GM21723 (cell line): ENCODE measurements at regions not wholly inside any gene's neighbourhood (a gene's known extent, or its start where the extent isn't known, plus 50 kb on each side); places are given as distances from the start of the nearest gene placed in this dataset.

Experiments used
- ATAC-seq: cut with Tn5 transposase; IDR thresholded peaks from one replicate; pipeline ENCODE4 v1.9.1; 2021; ENCODE audit warnings: mild to moderate bottlenecking, moderate library complexity; ENCODE audit not compliant: unreplicated experiment

GRCh38 chr2:7974936-7975335, 706.9 kb upstream of the ID2 start:
- ATAC-seq = no peak

GRCh38 chr2:7976206-7976605, 705.6 kb upstream of the ID2 start:
- ATAC-seq = no peak

- ATAC-seq = no peak
Measured at GRCh38 chr2:7977981-7978380, 703.9 kb upstream of the ID2 start.

GRCh38 chr2:7982054-7982453, 699.8 kb upstream of the ID2 start:
- ATAC-seq = no peak

GRCh38 chr2:7983451-7983850, 698.4 kb upstream of the ID2 start:
- ATAC-seq = no peak

GRCh38 chr2:7983912-7984311, 697.9 kb upstream of the ID2 start:
- ATAC-seq = no peak

- peak; percentile 55 for ATAC-seq
Measured at GRCh38 chr2:7984693-7985353, 697.0 kb upstream of the ID2 start.

GRCh38 chr2:7986431-7986830, 695.4 kb upstream of the ID2 start:
- no peak for ATAC-seq

- ATAC-seq = no peak
Measured at GRCh38 chr2:7987992-7988391, 693.9 kb upstream of the ID2 start.

GRCh38 chr2:7988440-7988839, 693.4 kb upstream of the ID2 start:
- ATAC-seq = no peak

- ATAC-seq = no peak
Measured at GRCh38 chr2:7989823-7990222, 692.0 kb upstream of the ID2 start.

GRCh38 chr2:7992612-7993602, 688.9 kb upstream of the ID2 start:
- no peak for ATAC-seq

- ATAC-seq = no peak
Measured at GRCh38 chr2:7994397-7994951, 687.4 kb upstream of the ID2 start.

GRCh38 chr2:7997279-7997678, 684.6 kb upstream of the ID2 start:
- ATAC-seq = no peak

GRCh38 chr2:7999683-8000476, 682.0 kb upstream of the ID2 start:
- ATAC-seq = no peak

- ATAC-seq = no peak
Measured at GRCh38 chr2:8000870-8001269, 681.0 kb upstream of the ID2 start.

- ATAC-seq = no peak
Measured at GRCh38 chr2:8002765-8003393, 679.0 kb upstream of the ID2 start.

GRCh38 chr2:8003462-8004075, 678.3 kb upstream of the ID2 start:
- ATAC-seq = no peak

GRCh38 chr2:8004250-8004681, 677.6 kb upstream of the ID2 start:
- ATAC-seq = no peak

GRCh38 chr2:8006181-8006580, 675.7 kb upstream of the ID2 start:
- no peak for ATAC-seq
